ENCODE measurements at regions not wholly inside any gene's neighbourhood (a gene's known extent, or its start where the extent isn't known, plus 50 kb on each side); places are given as distances from the start of the nearest gene placed in this dataset.
"Not testable (repeated sequence)": the region's sequence is repeated elsewhere in the genome, so short reads cannot be mapped to it uniquely, and the experiment has no call there.

- H3K27ac ChIP-seq (ENCODE audit: low read length): no peak overlapping the region
- no peaks in the 10 kb centered on the region for H3K9me3 ChIP-seq (ENCODE audit: control insufficient read depth, insufficient read depth, low read depth, low read length)
- no peak overlapping the region for H3K4me3 ChIP-seq (ENCODE audit: low read depth in 2 of 2, low read length in 2 of 2)
- CTCF ChIA-PET: no interaction called here
- H3K27me3 ChIP-seq (ENCODE audit: control insufficient read depth, insufficient read depth, low read length): no peaks in the 10 kb centered on the region
- H3K4me1 ChIP-seq (ENCODE audit: control insufficient read depth, insufficient read depth, low read length): no peaks in the 10 kb centered on the region
- DNase-seq (ENCODE audit: low read depth, low spot score) (no peak), ATAC-seq (no peak)
- in situ Hi-C loops (cut with HindIII; ENCODE audit: low pct_unique_long_range_greater_than_20kb, low sequenced_read_pairs): no loop called here
- no TSS peak for BruUV-seq (replicated peaks)
- POLR2A ChIA-PET: no interaction called here
- intact Hi-C loops (cut with micrococcal nuclease; ENCODE audit: unreplicated experiment): no loop called here
- H3K36me3 ChIP-seq (ENCODE audit: control insufficient read depth, insufficient read depth, low read length): no peaks in the 10 kb centered on the region
- TF ChIP-seq CTCF (IDR thresholded peaks at IDR 0.05) (no peak), TCF7L2 (IDR thresholded peaks at IDR 0.05; ENCODE audit: low read depth, low read length) (no peak), REST (IDR thresholded peaks at IDR 0.05; ENCODE audit: insufficient read depth in 1 of 2, low read depth in 2 of 2, low read length in 1 of 2) (no peak), POLR2AphosphoS5 (IDR thresholded peaks at IDR 0.05; ENCODE audit: low read depth, low read length) (no peak), SIN3A (IDR thresholded peaks at IDR 0.05; ENCODE audit: borderline replicate concordance, insufficient read depth, low read depth, low read length) (no peak)
These were observed 72.3 kb upstream of the MEF2A start for GRCh38 chr15:99493461-99493860.

- in situ Hi-C loops (cut with HindIII; ENCODE audit: low pct_unique_long_range_greater_than_20kb, low sequenced_read_pairs); H3K4me1 ChIP-seq (ENCODE audit: control insufficient read depth, insufficient read depth, low read length); H3K27me3 ChIP-seq (ENCODE audit: control insufficient read depth, insufficient read depth, low read length); BruUV-seq (replicated peaks); POLR2A ChIA-PET; H3K36me3 ChIP-seq (ENCODE audit: control insufficient read depth, insufficient read depth, low read length); CTCF ChIA-PET; H3K9me3 ChIP-seq (ENCODE audit: control insufficient read depth, insufficient read depth, low read depth, low read length); H3K27ac ChIP-seq (ENCODE audit: low read length); intact Hi-C loops (cut with micrococcal nuclease; ENCODE audit: unreplicated experiment); ATAC-seq; DNase-seq (ENCODE audit: low read depth, low spot score); H3K4me3 ChIP-seq (ENCODE audit: low read depth in 2 of 2, low read length in 2 of 2): not testable (repeated sequence)
These were observed 71.1 kb upstream of the MEF2A start for GRCh38 chr15:99494536-99495233.

GRCh38 chr15:99495430-99496301, 70.1 kb upstream of the MEF2A start:
- POLR2A ChIA-PET: no interaction called here
- CTCF ChIA-PET: no interaction called here
- Histone ChIP-seq H3K36me3 (ENCODE audit: control insufficient read depth, insufficient read depth, low read length) (no peaks in the 10 kb centered on the region), H3K9me3 (ENCODE audit: control insufficient read depth, insufficient read depth, low read depth, low read length) (no peaks in the 10 kb centered on the region), H3K27ac (ENCODE audit: low read length) (no peak overlapping the region), H3K4me3 (ENCODE audit: low read depth in 2 of 2, low read length in 2 of 2) (no peak overlapping the region), H3K4me1 (ENCODE audit: control insufficient read depth, insufficient read depth, low read length) (no peaks in the 10 kb centered on the region), H3K27me3 (ENCODE audit: control insufficient read depth, insufficient read depth, low read length) (no peaks in the 10 kb centered on the region)
- in situ Hi-C loops (cut with HindIII; ENCODE audit: low pct_unique_long_range_greater_than_20kb, low sequenced_read_pairs): no loop called here
- intact Hi-C loops (cut with micrococcal nuclease; ENCODE audit: unreplicated experiment): no loop called here
- ATAC-seq: no peak
- DNase-seq (ENCODE audit: low read depth, low spot score): no peak
- no peak for TF ChIP-seq TCF7L2 (IDR thresholded peaks at IDR 0.05; ENCODE audit: low read depth, low read length)
- no peak for TF ChIP-seq CTCF (IDR thresholded peaks at IDR 0.05)
- TF ChIP-seq SIN3A (IDR thresholded peaks at IDR 0.05; ENCODE audit: borderline replicate concordance, insufficient read depth, low read depth, low read length): no peak
- no peak for TF ChIP-seq POLR2AphosphoS5 (IDR thresholded peaks at IDR 0.05; ENCODE audit: low read depth, low read length)
- TF ChIP-seq REST (IDR thresholded peaks at IDR 0.05; ENCODE audit: insufficient read depth in 1 of 2, low read depth in 2 of 2, low read length in 1 of 2): no peak
- no TSS peak for BruUV-seq (replicated peaks)
